ENCODE measurements at regions not wholly inside any gene's neighbourhood (a gene's known extent, or its start where the extent isn't known, plus 50 kb on each side); places are given as distances from the start of the nearest gene placed in this dataset.
A peak's percentile ranks its signal among the peaks of the same experiment; 100 is the strongest.

DNA sequence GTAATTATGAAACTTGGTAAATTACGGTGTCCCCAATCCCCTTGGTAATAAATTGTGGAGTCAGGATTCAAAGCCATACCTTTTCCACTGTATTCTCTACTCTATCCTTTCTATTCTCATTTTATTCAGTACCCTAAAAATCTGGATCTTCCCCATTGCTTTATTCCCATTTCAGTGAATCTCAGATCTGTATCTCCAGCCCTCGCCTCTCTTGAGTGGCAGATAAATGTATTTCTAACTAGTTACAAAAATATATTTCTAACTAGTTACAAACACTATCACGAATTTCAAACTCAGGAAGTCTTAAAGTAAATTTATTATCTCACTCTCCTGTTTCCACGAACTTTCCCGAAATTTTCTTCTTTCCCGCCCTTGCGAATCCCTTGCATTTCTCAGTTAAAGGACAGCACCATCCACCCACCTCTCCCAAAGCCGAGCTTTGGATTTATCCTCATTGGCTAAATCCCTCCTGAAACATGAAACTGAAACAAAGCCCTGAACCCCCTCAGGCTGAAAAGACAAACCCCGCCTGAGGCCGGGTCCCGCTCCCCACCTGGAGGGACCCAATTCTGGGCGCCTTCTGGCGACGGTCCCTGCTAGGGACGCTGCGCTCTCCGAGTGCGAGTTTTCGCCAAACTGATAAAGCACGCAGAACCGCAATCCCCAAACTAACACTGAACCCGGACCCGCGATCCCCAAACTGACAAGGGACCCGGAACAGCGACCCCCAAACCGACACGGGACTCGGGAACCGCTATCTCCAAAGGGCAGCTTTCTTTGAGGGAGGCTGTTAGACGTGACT lies 164.3 kb upstream of the PABPC3 start:
- no peak for TF ChIP-seq CTCF (optimal IDR thresholded peaks at IDR 0.05 in 1 of 3, IDR thresholded peaks at IDR 0.05 in 1 of 3, conservative IDR thresholded peaks at IDR 0.05 in 1 of 3; ENCODE audit: extremely low read depth in 1 of 3, insufficient read depth in 2 of 3, low read length in 3 of 3)
- peak; percentile 45 for TF ChIP-seq EZH2 (IDR thresholded peaks at IDR 0.05; ENCODE audit: low read length)
